ENCODE measurements at regions not wholly inside any gene's neighbourhood (a gene's known extent, or its start where the extent isn't known, plus 50 kb on each side); places are given as distances from the start of the nearest gene placed in this dataset.

GRCh38 chr9:78812665-78813064 is 515.7 kb downstream of the PSAT1 start:
- DNase-seq, result no peak

- no peak for DNase-seq
These were observed 516.8 kb downstream of the PSAT1 start for GRCh38 chr9:78813602-78814180.

- no peak for DNase-seq
These were observed 524.3 kb downstream of the PSAT1 start for GRCh38 chr9:78821126-78821822.

GRCh38 chr9:78826527-78826926 is 529.6 kb downstream of the PSAT1 start:
- DNase-seq, result no peak

- no peak for DNase-seq
These were observed 531.6 kb downstream of the PSAT1 start for GRCh38 chr9:78828521-78828920.

- no peak for DNase-seq
These were observed 533.4 kb downstream of the PSAT1 start for GRCh38 chr9:78830301-78830700.

- DNase-seq, result no peak
These were observed 534.8 kb downstream of the PSAT1 start for GRCh38 chr9:78831726-78832125.

GRCh38 chr9:78835928-78836450 is 539.1 kb downstream of the PSAT1 start:
- DNase-seq, result no peak

- no peak for DNase-seq
These were observed 542.3 kb downstream of the PSAT1 start for GRCh38 chr9:78839252-78839651.

GRCh38 chr9:78848061-78848460 is 551.1 kb downstream of the PSAT1 start:
- DNase-seq, result no peak

- DNase-seq, result no peak
These were observed 559.2 kb downstream of the PSAT1 start for GRCh38 chr9:78856144-78856543.

GRCh38 chr9:78856781-78857180 is 559.9 kb downstream of the PSAT1 start:
- no peak for DNase-seq

- no peak for DNase-seq
These were observed 560.7 kb downstream of the PSAT1 start for GRCh38 chr9:78857373-78858225.

- no peak for DNase-seq
These were observed 561.3 kb downstream of the PSAT1 start for GRCh38 chr9:78858266-78858665.

GRCh38 chr9:78860801-78861475 is 564.0 kb downstream of the PSAT1 start:
- no peak for DNase-seq

- DNase-seq, result no peak
These were observed 566.6 kb downstream of the PSAT1 start for GRCh38 chr9:78863531-78863930.

- no peak for DNase-seq
These were observed 568.8 kb downstream of the PSAT1 start for GRCh38 chr9:78865737-78866136.

GRCh38 chr9:78866207-78867132 is 569.5 kb downstream of the PSAT1 start:
- DNase-seq, result no peak

GRCh38 chr9:78871086-78871451 is 574.1 kb downstream of the PSAT1 start:
- DNase-seq, result no peak

GRCh38 chr9:78871452-78872331 is 574.8 kb downstream of the PSAT1 start:
- no peak for DNase-seq

- no peak for DNase-seq
These were observed 577.1 kb downstream of the PSAT1 start for GRCh38 chr9:78874061-78874460.
